AG04450 (cell line): ENCODE measurements at regions not wholly inside any gene's neighbourhood (a gene's known extent, or its start where the extent isn't known, plus 50 kb on each side); places are given as distances from the start of the nearest gene placed in this dataset.

Experiments used
- CTCF ChIA-PET: fragments of 300-600, 350-600 bp; formaldehyde crosslinking; extraction: SDS; loops from one replicate; lab custom pipeline; 2022; ENCODE audit warnings: antibody characterized with exemption, inconsistent platforms; lab: Charles Lee
- POLR2A ChIA-PET: fragments of 350-600 bp; formaldehyde crosslinking; extraction: SDS; loops from one replicate; lab custom pipeline; 2021; ENCODE audit warnings: antibody characterized with exemption, inconsistent platforms; lab: Yijun Ruan, JAX
- DNase-seq: peaks from one replicate; pipeline ENCODE4 v3.0.0-alpha.2; 2011; ENCODE audit warnings: low read depth, low spot score
- H3K27ac ChIP-seq: one replicate; pipeline ENCODE4 v1.5.1; 2012; ENCODE audit warnings: low read depth, low read length, control low read depth
- H3K27me3 ChIP-seq: one replicate; pipeline ENCODE4 v1.6.0; 2012; ENCODE audit warnings: low read length; ENCODE audit not compliant: control insufficient read depth, insufficient read depth
- H3K4me3 ChIP-seq: 2 replicates; pipeline ENCODE4 v1.5.1; 2011; ENCODE audit warnings: mild to moderate bottlenecking, low read depth, low read length, control low read depth
- H3K9me3 ChIP-seq: 2 replicates; pipeline ENCODE4 v1.5.1; 2012; ENCODE audit warnings: low read length; ENCODE audit not compliant: control insufficient read depth, insufficient read depth
- CTCF ChIP-seq: IDR thresholded peaks from 2 replicates; pipeline ENCODE4 v1.5.1; 2011; ENCODE audit warnings: low read depth, low read length, control low read depth, inconsistent platforms

- H3K4me3 ChIP-seq = no peak overlapping the region
- no peak for DNase-seq
- ChIA-PET POLR2A (no interaction called here), CTCF (no interaction called here)
- no peak for TF ChIP-seq CTCF
- H3K27ac ChIP-seq = no peak overlapping the region
- peaks cover 21% of the 10 kb centered on the region; the same call in 1 of the 2 replicates for H3K9me3 ChIP-seq
- no peaks in the 10 kb centered on the region for H3K27me3 ChIP-seq
Measured at GRCh38 chr20:56121850-56122249, 116.5 kb upstream of the CBLN4 start.

GRCh38 chr20:56143759-56144158, 104.8 kb upstream of the MC3R start:
- no peak for TF ChIP-seq CTCF
- H3K4me3 ChIP-seq = no peak overlapping the region
- DNase-seq = no peak
- no peaks in the 10 kb centered on the region for H3K27me3 ChIP-seq
- no peak overlapping the region for H3K27ac ChIP-seq
- ChIA-PET CTCF (interaction anchor here (0.6 kb wide), 1 partner anchor 165 kb away, joined by 6 read pairs; no protein-coding TSS in a partner anchor), POLR2A (no interaction called here)
- H3K9me3 ChIP-seq = peaks cover 6% of the 10 kb centered on the region

- CTCF ChIA-PET = no interaction called here
- TF ChIP-seq CTCF = no peak
- Histone ChIP-seq H3K27ac (no peak overlapping the region), H3K27me3 (no peaks in the 10 kb centered on the region), H3K9me3 (peaks cover 31% of the 10 kb centered on the region), H3K4me3 (no peak overlapping the region)
- no peak for DNase-seq
- POLR2A ChIA-PET = no interaction called here
Measured at GRCh38 chr20:56151834-56152233, 96.7 kb upstream of the MC3R start.

- POLR2A ChIA-PET = no interaction called here
- no peak overlapping the region for H3K27ac ChIP-seq
- H3K9me3 ChIP-seq = peaks cover 33% of the 10 kb centered on the region
- no peak for TF ChIP-seq CTCF
- DNase-seq = no peak
- no peaks in the 10 kb centered on the region for H3K27me3 ChIP-seq
- CTCF ChIA-PET = no interaction called here
- H3K4me3 ChIP-seq = no peak overlapping the region
Measured at GRCh38 chr20:56153926-56154325, 94.6 kb upstream of the MC3R start.

GRCh38 chr20:56155625-56156024, 92.9 kb upstream of the MC3R start:
- CTCF ChIA-PET = no interaction called here
- POLR2A ChIA-PET = no interaction called here
- H3K27me3 ChIP-seq = no peaks in the 10 kb centered on the region
- TF ChIP-seq CTCF = no peak
- no peak for DNase-seq
- no peak overlapping the region for H3K4me3 ChIP-seq
- peaks cover 33% of the 10 kb centered on the region for H3K9me3 ChIP-seq
- no peak overlapping the region for H3K27ac ChIP-seq
